ENCODE measurements at regions not wholly inside any gene's neighbourhood (a gene's known extent, or its start where the extent isn't known, plus 50 kb on each side); places are given as distances from the start of the nearest gene placed in this dataset.

- TF ChIP-seq CTCF (IDR thresholded peaks at IDR 0.05) (no peak), EP300 (IDR thresholded peaks at IDR 0.05) (no peak), POLR2A (IDR thresholded peaks at IDR 0.05) (no peak), POLR2AphosphoS5 (IDR thresholded peaks at IDR 0.05) (no peak)
Observed at GRCh38 chr6:130734161-130734560, 93.0 kb upstream of the SMLR1 start.

Data from suprapubic skin (tissue), 4 donors.